HG02759 (cell line): ENCODE measurements at regions not wholly inside any gene's neighbourhood (a gene's known extent, or its start where the extent isn't known, plus 50 kb on each side); places are given as distances from the start of the nearest gene placed in this dataset.
"Not testable (repeated sequence)": the region's sequence is repeated elsewhere in the genome, so short reads cannot be mapped to it uniquely, and the experiment has no call there.

Experiments used
- ATAC-seq: cut with Tn5 transposase; IDR thresholded peaks from one replicate; pipeline ENCODE4 v1.9.1; 2021; ENCODE audit warnings: mild to moderate bottlenecking, moderate library complexity; ENCODE audit not compliant: unreplicated experiment

DNA sequence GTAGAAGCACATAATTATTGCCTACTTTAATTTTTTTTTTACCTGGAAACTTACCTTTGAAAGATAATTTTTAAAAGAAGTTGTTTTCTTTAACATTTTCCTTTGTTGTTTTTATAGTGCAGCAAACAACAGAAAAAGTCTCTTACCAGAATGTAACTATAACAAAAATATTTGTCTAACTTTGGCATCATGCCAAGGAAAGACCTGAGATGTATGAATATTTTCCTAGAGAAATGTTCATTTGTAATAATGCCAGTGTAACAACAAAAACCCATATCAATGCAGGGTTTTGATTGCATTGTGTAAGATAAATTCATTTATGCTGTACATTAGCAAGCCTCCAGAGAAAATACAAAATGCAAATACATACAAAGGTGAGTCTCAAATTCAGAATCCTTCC lies 775.7 kb downstream of the SI start:
- no peak for ATAC-seq

- not testable (repeated sequence) for ATAC-seq
These were observed 786.8 kb downstream of the SI start for GRCh38 chr3:164291486-164291885.

- ATAC-seq = no peak
These were observed 799.7 kb downstream of the SI start for GRCh38 chr3:164278550-164278949.

DNA sequence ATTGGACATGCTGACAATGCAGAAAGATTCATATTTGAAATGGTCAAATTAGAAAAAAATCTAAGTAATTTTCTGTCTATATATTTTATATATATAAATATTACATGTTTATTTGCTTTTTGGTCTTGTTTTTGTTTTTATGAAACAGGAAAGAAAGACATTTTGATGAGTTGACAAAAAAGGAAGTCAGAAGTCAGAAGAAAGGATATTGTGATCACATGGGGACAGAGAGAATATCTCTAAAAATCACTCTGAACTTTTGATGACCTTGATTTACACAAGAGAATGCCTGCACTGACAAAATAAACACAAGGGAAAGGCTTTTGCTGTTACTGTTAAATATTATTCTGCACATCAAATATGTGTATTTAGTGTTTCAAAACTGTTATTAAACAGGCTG lies 811.2 kb downstream of the SI start:
- no peak for ATAC-seq

- ATAC-seq = no peak
These were observed 827.4 kb downstream of the SI start for GRCh38 chr3:164250923-164251322.

DNA sequence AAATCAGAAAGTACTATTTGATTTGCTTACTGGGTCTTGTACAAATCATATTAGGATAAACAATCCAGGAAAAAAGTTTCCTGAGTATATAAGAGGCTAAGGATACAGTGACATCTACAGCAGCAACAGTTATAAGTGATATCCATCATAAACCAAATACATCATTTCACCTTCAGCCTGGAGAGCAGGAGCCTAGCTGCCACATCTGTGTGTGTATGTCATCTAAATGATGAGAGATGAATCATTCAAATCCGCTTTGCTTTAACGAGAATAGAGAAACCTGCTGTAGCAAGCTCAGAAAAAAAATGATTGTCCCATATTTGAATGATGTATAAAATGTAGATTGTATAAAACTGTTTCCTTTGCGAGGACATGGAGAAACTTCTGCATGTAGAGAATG lies 841.4 kb downstream of the SI start:
- ATAC-seq = no peak

DNA sequence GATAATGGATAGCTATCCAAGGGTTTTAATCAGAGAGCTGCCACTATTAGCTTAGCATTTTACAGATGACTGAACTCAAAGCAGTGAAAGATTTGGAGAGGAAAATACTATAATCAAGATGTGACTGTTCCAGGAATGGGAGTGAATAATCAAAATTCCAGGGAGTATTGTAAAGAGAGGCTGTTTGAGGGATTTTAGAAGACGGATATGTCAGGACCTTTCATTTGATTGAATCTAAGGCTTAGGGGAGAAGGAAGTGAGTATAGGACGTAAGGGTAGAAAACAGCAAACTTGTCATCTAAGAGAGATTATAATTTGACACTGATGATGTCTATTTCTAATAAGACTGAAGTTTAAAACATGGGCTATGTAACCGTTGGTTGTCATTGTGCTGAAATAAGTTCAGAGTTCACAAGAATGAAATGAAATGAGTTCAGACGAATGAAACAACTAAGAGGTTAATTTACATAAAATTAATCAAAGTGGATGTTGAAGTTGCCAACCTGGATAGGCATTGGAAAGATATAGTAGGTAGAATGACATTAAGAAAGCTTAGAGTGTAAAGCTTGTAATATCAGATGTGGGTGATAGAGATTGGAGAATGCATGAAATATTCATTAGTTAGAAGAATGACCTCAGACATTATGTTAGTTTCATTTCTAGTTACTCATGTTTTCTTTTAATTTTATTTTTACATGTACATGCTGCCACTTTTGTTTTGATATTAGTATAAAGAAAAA lies 842.8 kb downstream of the SI start:
- ATAC-seq = no peak

GRCh38 chr3:164233951-164234350 lies 844.3 kb downstream of the SI start:
- no peak for ATAC-seq

- no peak for ATAC-seq
These were observed 846.6 kb downstream of the SI start for GRCh38 chr3:164231718-164232117.

DNA sequence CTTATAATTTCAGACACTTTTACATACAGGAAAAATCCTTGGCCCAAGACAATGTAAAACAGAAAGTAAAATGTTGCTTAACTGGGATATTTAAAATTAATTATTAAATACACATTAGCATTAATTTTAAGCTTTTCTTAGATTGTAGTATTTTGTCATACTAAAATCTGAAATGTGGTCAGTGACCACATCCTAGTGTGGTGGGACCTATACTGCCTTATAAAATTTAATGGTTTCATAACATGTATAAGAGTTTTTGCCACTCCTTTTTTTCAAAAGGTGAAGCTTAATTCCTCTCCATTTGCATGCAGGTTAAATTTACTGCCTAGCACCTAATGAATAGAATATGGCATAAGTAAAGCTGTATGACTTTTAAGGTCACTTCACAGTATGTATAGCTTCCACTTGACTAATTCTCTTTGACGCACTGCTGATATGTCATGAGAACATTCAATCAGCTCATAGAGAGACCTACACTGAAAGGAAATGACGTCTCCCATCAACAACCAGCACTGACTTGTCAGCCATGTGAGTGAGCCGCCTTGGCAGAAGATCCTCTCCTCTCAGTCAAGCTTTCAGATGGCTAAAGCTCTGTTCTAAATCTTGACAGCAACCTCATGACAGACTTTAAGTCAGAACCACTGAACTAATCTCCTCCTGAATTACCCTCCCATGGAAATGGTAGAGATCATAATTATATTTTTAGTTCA lies 847.8 kb downstream of the SI start:
- ATAC-seq = no peak

GRCh38 chr3:164224126-164224525 lies 854.2 kb downstream of the SI start:
- ATAC-seq = no peak

GRCh38 chr3:164222197-164222596 lies 856.1 kb downstream of the SI start:
- ATAC-seq = no peak

DNA sequence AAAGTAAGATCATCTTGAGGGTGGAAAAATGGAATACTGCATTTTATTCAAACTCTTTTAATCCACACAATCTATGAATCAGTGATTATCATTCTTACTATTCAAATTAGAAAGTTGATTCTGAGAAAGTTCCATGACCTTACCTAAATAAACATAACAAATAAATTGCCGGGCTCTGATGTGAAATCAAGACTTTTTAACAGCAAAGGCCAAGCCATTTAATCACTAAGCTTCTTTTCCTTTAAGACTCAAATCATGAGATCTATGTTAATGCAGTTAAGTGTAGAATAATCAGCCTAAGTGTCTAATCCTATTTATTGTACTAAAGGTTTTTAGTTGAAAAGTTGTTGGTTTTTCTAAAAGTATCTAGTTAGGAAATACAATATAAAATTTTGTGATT lies 857.0 kb downstream of the SI start:
- no peak for ATAC-seq

DNA sequence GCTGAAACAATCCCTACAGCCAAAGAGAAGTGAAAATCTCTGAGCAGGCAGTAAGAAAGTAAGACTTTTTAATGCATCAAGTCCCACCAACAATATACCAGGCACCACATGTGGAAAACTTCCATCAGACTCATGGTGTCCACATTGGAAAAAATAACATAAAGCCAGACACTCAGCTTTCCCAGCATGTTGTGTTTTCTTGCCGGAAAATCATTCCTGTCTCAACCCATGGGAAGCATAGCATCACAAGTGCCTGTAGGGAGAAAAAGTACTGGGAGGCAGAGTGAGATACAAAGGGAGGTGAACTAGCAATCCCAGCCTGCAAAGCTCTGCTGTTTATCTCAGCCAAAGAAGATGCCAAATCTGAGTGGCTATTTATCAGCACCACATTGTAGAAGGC lies 868.9 kb downstream of the SI start:
- no peak for ATAC-seq

- no peak for ATAC-seq
These were observed 869.5 kb downstream of the SI start for GRCh38 chr3:164208821-164209220.

DNA sequence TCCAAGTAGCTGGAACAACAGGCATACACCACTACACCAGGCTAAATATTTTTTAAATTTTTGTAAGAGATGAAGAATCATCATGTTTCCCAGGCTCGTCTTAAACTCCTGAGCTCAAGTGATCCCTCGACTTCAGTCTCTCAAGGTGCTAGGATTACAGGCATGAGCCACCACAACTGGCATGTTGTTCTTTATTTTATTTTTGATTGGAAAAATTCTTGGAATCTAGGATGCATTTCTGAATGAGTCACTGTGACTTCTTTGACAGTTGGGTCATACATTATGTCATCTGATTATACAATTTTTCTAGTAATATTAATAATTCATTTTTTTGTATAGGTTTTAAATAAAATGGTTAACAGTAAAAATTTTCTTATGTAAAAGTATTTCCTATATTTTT lies 870.2 kb downstream of the SI start:
- ATAC-seq = no peak

GRCh38 chr3:164200053-164200823 lies 878.1 kb downstream of the SI start:
- no peak for ATAC-seq

- no peak for ATAC-seq
These were observed 881.8 kb downstream of the SI start for GRCh38 chr3:164196477-164196876.

DNA sequence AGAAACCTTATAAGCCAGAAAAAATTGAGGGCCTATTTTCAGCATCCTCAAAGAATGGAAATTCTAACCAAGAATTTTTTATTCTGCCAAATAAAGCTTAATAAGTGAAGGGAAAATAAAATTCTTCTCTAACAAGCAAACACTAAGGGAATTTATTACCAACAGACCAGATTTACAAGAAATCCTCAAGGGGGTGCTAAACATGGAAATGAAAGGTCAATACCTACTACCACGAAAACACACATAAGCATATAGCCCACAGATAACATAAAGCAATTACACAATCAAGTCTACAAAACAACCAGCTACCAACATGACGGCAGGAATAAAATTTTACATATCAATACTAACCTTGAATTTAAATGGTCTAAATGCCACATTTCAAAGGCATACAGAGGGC lies 883.5 kb downstream of the SI start:
- no peak for ATAC-seq

GRCh38 chr3:164192974-164193373 lies 885.3 kb downstream of the SI start:
- ATAC-seq = no peak

DNA sequence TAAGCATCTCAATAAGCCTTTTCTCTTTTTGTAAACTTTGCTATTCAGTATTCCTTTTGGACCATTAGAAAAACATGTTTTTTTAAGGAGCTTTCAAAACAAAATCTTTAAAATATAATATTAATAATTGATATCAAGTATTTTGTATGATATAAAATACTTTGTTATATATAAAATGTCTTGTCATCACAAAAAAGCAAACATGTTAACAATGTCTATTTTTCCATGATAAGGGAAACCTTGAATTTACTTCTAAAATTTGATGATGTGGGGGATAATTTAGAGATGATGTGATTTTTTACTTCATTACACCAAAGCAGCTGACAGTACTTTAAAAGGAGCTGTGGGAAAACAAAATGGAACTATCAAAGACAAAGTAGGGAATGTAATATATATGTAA lies 887.7 kb downstream of the SI start:
- ATAC-seq = no peak

DNA sequence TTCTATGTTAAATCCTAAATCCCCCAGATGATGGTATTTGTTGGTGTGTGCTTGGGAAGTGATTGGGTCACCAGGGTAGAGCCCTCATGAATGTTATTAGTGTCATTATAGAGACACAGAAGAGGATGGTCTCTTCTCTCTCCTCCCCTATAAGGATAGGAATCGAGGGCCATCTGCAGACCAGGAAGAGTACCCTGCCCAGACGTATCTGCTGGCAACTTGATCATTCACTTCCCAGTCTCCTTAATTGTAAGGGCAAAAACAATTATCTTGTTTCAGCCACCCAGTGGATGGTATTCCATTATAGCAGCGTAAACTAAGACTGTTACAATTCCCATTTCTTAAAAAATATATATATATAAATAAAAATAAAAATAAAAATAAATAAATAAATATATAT lies 892.2 kb downstream of the SI start:
- ATAC-seq = no peak
